T-helper 1 cell treated with Interleukin-12 subunit alpha and Interleukin-12 subunit beta and Interleukin-4 antibody, amounts not matched to agents 30 μg/mL and 1 μg/mL, for 36 hours (primary cell): ENCODE measurements at regions not wholly inside any gene's neighbourhood (a gene's known extent, or its start where the extent isn't known, plus 50 kb on each side); places are given as distances from the start of the nearest gene placed in this dataset.

Experiments
- H3K27ac Mint-ChIP-seq: one replicate; pipeline ENCODE4 v1.8.0; 2021; ENCODE audit warnings: mild to moderate bottlenecking, mixed read lengths
- H3K27me3 Mint-ChIP-seq: one replicate; pipeline ENCODE4 v1.8.0; 2021; ENCODE audit warnings: low read depth, mixed read lengths
- H3K36me3 Mint-ChIP-seq: one replicate; pipeline ENCODE4 v1.8.0; 2021; ENCODE audit warnings: low read depth, mixed read lengths
- H3K4me1 Mint-ChIP-seq: one replicate; pipeline ENCODE4 v1.8.0; 2021; ENCODE audit warnings: low read depth, mixed read lengths
- H3K4me3 Mint-ChIP-seq: one replicate; pipeline ENCODE4 v1.8.0; 2021; ENCODE audit warnings: mild to moderate bottlenecking, moderate library complexity, mixed read lengths
- H3K9me3 Mint-ChIP-seq: one replicate; pipeline ENCODE4 v1.8.0; 2021; ENCODE audit warnings: mixed read lengths

GRCh38 chr6:14659841-14660240 is 542.3 kb downstream of the CD83 start:
- Mint-ChIP-seq H3K4me3 (no peak overlapping the region), H3K4me1 (peaks cover 32% of the 10 kb centered on the region), H3K9me3 (no peaks in the 10 kb centered on the region), H3K27me3 (peaks cover 35% of the 10 kb centered on the region), H3K36me3 (no peaks in the 10 kb centered on the region), H3K27ac (no peak overlapping the region)

- H3K27me3 Mint-ChIP-seq: peaks cover 32% of the 10 kb centered on the region
- no peaks in the 10 kb centered on the region for H3K36me3 Mint-ChIP-seq
- H3K4me3 Mint-ChIP-seq: no peak overlapping the region
- no peak overlapping the region for H3K27ac Mint-ChIP-seq
- no peaks in the 10 kb centered on the region for H3K9me3 Mint-ChIP-seq
- peaks cover 30% of the 10 kb centered on the region for H3K4me1 Mint-ChIP-seq
Measured at GRCh38 chr6:14660806-14661579, 543.4 kb downstream of the CD83 start.

GRCh38 chr6:14661691-14662090 is 544.1 kb downstream of the CD83 start:
- Mint-ChIP-seq H3K36me3 (no peaks in the 10 kb centered on the region), H3K4me1 (peaks cover 28% of the 10 kb centered on the region), H3K27ac (no peak overlapping the region), H3K4me3 (no peak overlapping the region), H3K9me3 (no peaks in the 10 kb centered on the region), H3K27me3 (peaks cover 39% of the 10 kb centered on the region)

GRCh38 chr6:14664112-14664601 is 546.6 kb downstream of the CD83 start:
- no peaks in the 10 kb centered on the region for H3K9me3 Mint-ChIP-seq
- no peaks in the 10 kb centered on the region for H3K36me3 Mint-ChIP-seq
- H3K4me3 Mint-ChIP-seq: peak overlapping the region; percentile 38
- H3K27ac Mint-ChIP-seq: peak overlapping the region; percentile 60
- H3K4me1 Mint-ChIP-seq: peaks cover 22% of the 10 kb centered on the region
- H3K27me3 Mint-ChIP-seq: peaks cover 38% of the 10 kb centered on the region

- H3K4me1 Mint-ChIP-seq: peaks cover 21% of the 10 kb centered on the region
Measured at GRCh38 chr6:14664621-14665315, 547.2 kb downstream of the CD83 start.

GRCh38 chr6:14665827-14666724 is 548.5 kb downstream of the CD83 start:
- Mint-ChIP-seq H3K9me3 (no peaks in the 10 kb centered on the region), H3K36me3 (no peaks in the 10 kb centered on the region), H3K27ac (peak overlapping the region; percentile 1), H3K27me3 (peaks cover 46% of the 10 kb centered on the region), H3K4me3 (no peak overlapping the region), H3K4me1 (peaks cover 21% of the 10 kb centered on the region)

More at GRCh38 chr6:14664621-14665315, 547.2 kb downstream of the CD83 start:
- Mint-ChIP-seq H3K27ac (peak overlapping the region; percentile 60), H3K27me3 (peaks cover 36% of the 10 kb centered on the region), H3K9me3 (no peaks in the 10 kb centered on the region), H3K4me3 (peak overlapping the region; percentile 38), H3K36me3 (no peaks in the 10 kb centered on the region)

GRCh38 chr6:14670806-14671205 is 553.2 kb downstream of the CD83 start:
- Mint-ChIP-seq H3K27me3 (peaks cover 60% of the 10 kb centered on the region), H3K36me3 (no peaks in the 10 kb centered on the region), H3K4me3 (no peak overlapping the region), H3K9me3 (no peaks in the 10 kb centered on the region), H3K4me1 (peaks cover 10% of the 10 kb centered on the region), H3K27ac (no peak overlapping the region)

- Mint-ChIP-seq H3K36me3 (no peaks in the 10 kb centered on the region), H3K27me3 (peaks cover 55% of the 10 kb centered on the region), H3K4me1 (peaks cover 7% of the 10 kb centered on the region), H3K27ac (no peak overlapping the region), H3K4me3 (no peak overlapping the region), H3K9me3 (no peaks in the 10 kb centered on the region)
Measured at GRCh38 chr6:14671261-14671681, 553.7 kb downstream of the CD83 start.

GRCh38 chr6:14671937-14672336 is 554.4 kb downstream of the CD83 start:
- Mint-ChIP-seq H3K4me1 (peaks cover 6% of the 10 kb centered on the region), H3K36me3 (no peaks in the 10 kb centered on the region), H3K27ac (no peak overlapping the region), H3K9me3 (no peaks in the 10 kb centered on the region), H3K4me3 (no peak overlapping the region), H3K27me3 (peaks cover 51% of the 10 kb centered on the region)

GRCh38 chr6:14673201-14673600 is 555.6 kb downstream of the CD83 start:
- no peaks in the 10 kb centered on the region for H3K9me3 Mint-ChIP-seq
- no peaks in the 10 kb centered on the region for H3K36me3 Mint-ChIP-seq
- H3K4me3 Mint-ChIP-seq: no peak overlapping the region
- peaks cover 6% of the 10 kb centered on the region for H3K4me1 Mint-ChIP-seq
- H3K27me3 Mint-ChIP-seq: peaks cover 43% of the 10 kb centered on the region
- H3K27ac Mint-ChIP-seq: no peak overlapping the region

- Mint-ChIP-seq H3K27ac (no peak overlapping the region), H3K27me3 (peaks cover 35% of the 10 kb centered on the region)
Measured at GRCh38 chr6:14674458-14674857, 556.9 kb downstream of the CD83 start.

GRCh38 chr6:14674867-14675648 is 557.5 kb downstream of the CD83 start:
- Mint-ChIP-seq H3K36me3 (no peaks in the 10 kb centered on the region), H3K9me3 (no peaks in the 10 kb centered on the region), H3K4me1 (peaks cover 6% of the 10 kb centered on the region), H3K4me3 (no peak overlapping the region), H3K27me3 (peaks cover 29% of the 10 kb centered on the region), H3K27ac (no peak overlapping the region)

More at GRCh38 chr6:14674458-14674857, 556.9 kb downstream of the CD83 start:
- no peaks in the 10 kb centered on the region for H3K9me3 Mint-ChIP-seq
- no peak overlapping the region for H3K4me3 Mint-ChIP-seq
- peaks cover 6% of the 10 kb centered on the region for H3K4me1 Mint-ChIP-seq
- H3K36me3 Mint-ChIP-seq: no peaks in the 10 kb centered on the region

GRCh38 chr6:14676064-14676463 is 558.5 kb downstream of the CD83 start:
- H3K4me3 Mint-ChIP-seq: no peak overlapping the region
- no peaks in the 10 kb centered on the region for H3K9me3 Mint-ChIP-seq
- peaks cover 20% of the 10 kb centered on the region for H3K27me3 Mint-ChIP-seq
- no peaks in the 10 kb centered on the region for H3K36me3 Mint-ChIP-seq
- H3K4me1 Mint-ChIP-seq: peaks cover 6% of the 10 kb centered on the region
- H3K27ac Mint-ChIP-seq: no peak overlapping the region
